ENCODE measurements at regions not wholly inside any gene's neighbourhood (a gene's known extent, or its start where the extent isn't known, plus 50 kb on each side); places are given as distances from the start of the nearest gene placed in this dataset.

GRCh38 chr1:58430421-58431275, 115.9 kb downstream of the OMA1 start:
- DNase-seq (ENCODE audit: low read depth in 2 of 3, low spot score in 1 of 3), result no peak

- no peak for DNase-seq (ENCODE audit: low read depth in 2 of 3, low spot score in 1 of 3)
Measured at GRCh38 chr1:58426918-58427317, 119.6 kb downstream of the OMA1 start.

- no peak for DNase-seq (ENCODE audit: low read depth in 2 of 3, low spot score in 1 of 3)
Measured at GRCh38 chr1:58422436-58422835, 124.1 kb downstream of the OMA1 start.

- DNase-seq (ENCODE audit: low read depth in 2 of 3, low spot score in 1 of 3), result no peak
Measured at GRCh38 chr1:58418283-58419228, 128.0 kb downstream of the OMA1 start.

- DNase-seq (ENCODE audit: low read depth in 2 of 3, low spot score in 1 of 3), result no peak
Measured at GRCh38 chr1:58412071-58412580, 134.4 kb downstream of the OMA1 start.

- no peak for DNase-seq (ENCODE audit: low read depth in 2 of 3, low spot score in 1 of 3)
Measured at GRCh38 chr1:58409890-58410289, 136.6 kb downstream of the OMA1 start.

- no peak for DNase-seq (ENCODE audit: low read depth in 2 of 3, low spot score in 1 of 3)
Measured at GRCh38 chr1:58409336-58409735, 137.2 kb downstream of the OMA1 start.

- no peak for DNase-seq (ENCODE audit: low read depth in 2 of 3, low spot score in 1 of 3)
Measured at GRCh38 chr1:58406301-58407071, 140.0 kb downstream of the OMA1 start.

GRCh38 chr1:58405660-58406059, 140.9 kb downstream of the OMA1 start:
- DNase-seq (ENCODE audit: low read depth in 2 of 3, low spot score in 1 of 3), result no peak

- DNase-seq (ENCODE audit: low read depth in 2 of 3, low spot score in 1 of 3), result no peak
Measured at GRCh38 chr1:58403894-58404293, 142.6 kb downstream of the OMA1 start.

- DNase-seq (ENCODE audit: low read depth in 2 of 3, low spot score in 1 of 3), result no peak
Measured at GRCh38 chr1:58402444-58402843, 144.1 kb downstream of the OMA1 start.

GRCh38 chr1:58401991-58402390, 144.5 kb downstream of the OMA1 start:
- DNase-seq (ENCODE audit: low read depth in 2 of 3, low spot score in 1 of 3), result no peak

- no peak for DNase-seq (ENCODE audit: low read depth in 2 of 3, low spot score in 1 of 3)
Measured at GRCh38 chr1:58399176-58399575, 147.3 kb downstream of the OMA1 start.

GRCh38 chr1:58398714-58399113, 147.8 kb downstream of the OMA1 start:
- DNase-seq (ENCODE audit: low read depth in 2 of 3, low spot score in 1 of 3), result no peak

- DNase-seq (ENCODE audit: low read depth in 2 of 3, low spot score in 1 of 3), result no peak
Measured at GRCh38 chr1:58397187-58397820, 149.2 kb downstream of the OMA1 start.

- DNase-seq (ENCODE audit: low read depth in 2 of 3, low spot score in 1 of 3), result no peak
Measured at GRCh38 chr1:58396150-58396549, 150.4 kb downstream of the OMA1 start.

GRCh38 chr1:58395355-58395754, 151.2 kb downstream of the OMA1 start:
- no peak for DNase-seq (ENCODE audit: low read depth in 2 of 3, low spot score in 1 of 3)

GRCh38 chr1:58392083-58392482, 154.4 kb downstream of the OMA1 start:
- no peak for DNase-seq (ENCODE audit: low read depth in 2 of 3, low spot score in 1 of 3)

GRCh38 chr1:58391514-58391913, 155.0 kb downstream of the OMA1 start:
- no peak for DNase-seq (ENCODE audit: low read depth in 2 of 3, low spot score in 1 of 3)

GRCh38 chr1:58391056-58391455, 155.5 kb downstream of the OMA1 start:
- DNase-seq (ENCODE audit: low read depth in 2 of 3, low spot score in 1 of 3), result no peak

GRCh38 chr1:58390091-58390490, 156.4 kb downstream of the OMA1 start:
- no peak for DNase-seq (ENCODE audit: low read depth in 2 of 3, low spot score in 1 of 3)
